Liver (tissue), 7 donors: ENCODE measurements at regions not wholly inside any gene's neighbourhood (a gene's known extent, or its start where the extent isn't known, plus 50 kb on each side); places are given as distances from the start of the nearest gene placed in this dataset.

Experiments used
- DNase-seq: peaks from one replicate; pipeline ENCODE4 v3.0.0-alpha.2; 2017; ENCODE audit warnings: low spot score
- H3K27ac ChIP-seq, 2 donors: one replicate each; pipeline ENCODE4 v1.7.0; 2013; ENCODE audit warnings: inconsistent platforms in 2 of 2, low read length in 2 of 2, control low read depth in 1 of 2, low read depth in 1 of 2, mild to moderate bottlenecking in 1 of 2
- H3K27me3 ChIP-seq, 4 donors: one replicate each; pipeline versions ENCODE4 v1.6.1 to v1.7.0; 2013; ENCODE audit warnings: low read length in 3 of 4, inconsistent platforms in 1 of 4, mild to moderate bottlenecking in 1 of 4, moderate library complexity in 1 of 4; ENCODE audit not compliant: control insufficient read depth in 4 of 4, insufficient read depth in 4 of 4
- H3K36me3 ChIP-seq, 4 donors: one replicate each; pipeline versions ENCODE4 v1.6.1 to v1.7.0; 2013; ENCODE audit warnings: low read length in 3 of 4, mild to moderate bottlenecking in 3 of 4, low read depth in 1 of 4, moderate library complexity in 1 of 4; ENCODE audit not compliant: control insufficient read depth in 4 of 4, insufficient read depth in 3 of 4
- H3K4me1 ChIP-seq, 4 donors: one replicate each; pipeline versions ENCODE4 v1.6.1 to v1.7.0; 2013; ENCODE audit warnings: low read length in 3 of 4, mild to moderate bottlenecking in 3 of 4, moderate library complexity in 1 of 4; ENCODE audit not compliant: control insufficient read depth in 4 of 4, insufficient read depth in 4 of 4
- H3K4me3 ChIP-seq, 3 donors: one replicate each; pipeline versions ENCODE4 v1.6.1 to v1.7.0; 2013; ENCODE audit warnings: low read length in 3 of 3, control low read depth in 1 of 3, low read depth in 1 of 3, mild to moderate bottlenecking in 1 of 3
- H3K9ac ChIP-seq, 2 donors: one replicate each; pipeline ENCODE4 v1.7.0; 2013; ENCODE audit warnings: low read length in 2 of 2, mild to moderate bottlenecking in 2 of 2, moderate library complexity in 2 of 2, control low read depth in 1 of 2, low read depth in 1 of 2
- H3K9me3 ChIP-seq, 4 donors: one replicate each; pipeline versions ENCODE4 v1.6.1 to v1.7.0; 2013; ENCODE audit warnings: low read length in 3 of 4; ENCODE audit not compliant: control insufficient read depth in 4 of 4
- EGR1 ChIP-seq, 2 donors: IDR thresholded peaks; 2 replicates each; pipeline ENCODE4 v1.6.1; 2016 to 2018; ENCODE audit warnings: antibody characterized with exemption in 2 of 2, low read depth in 2 of 2
- FOXA1 ChIP-seq: IDR thresholded peaks from 2 replicates; pipeline ENCODE4 v1.6.1; 2016; ENCODE audit warnings: antibody characterized with exemption
- FOXA2 ChIP-seq: IDR thresholded peaks from 2 replicates; pipeline ENCODE4 v1.6.1; 2016; ENCODE audit warnings: antibody characterized with exemption
- GABPA ChIP-seq, 2 donors: IDR thresholded peaks in 1 of 2; conservative IDR thresholded peaks in 1 of 2; 2 replicates each; pipeline ENCODE4 v1.6.1; 2016; ENCODE audit warnings: antibody characterized with exemption in 2 of 2, mild to moderate bottlenecking in 1 of 2, moderate library complexity in 1 of 2
- HNF4G ChIP-seq: IDR thresholded peaks from 2 replicates; pipeline ENCODE4 v1.6.1; 2016; ENCODE audit warnings: antibody characterized with exemption
- MAX ChIP-seq: IDR thresholded peaks from 2 replicates; pipeline ENCODE4 v1.6.1; 2016; ENCODE audit warnings: antibody characterized with exemption
- NR2F2 ChIP-seq: IDR thresholded peaks from 2 replicates; pipeline ENCODE4 v1.6.1; 2016; ENCODE audit warnings: antibody characterized with exemption
- RAD21 ChIP-seq, 2 donors: IDR thresholded peaks; 2 replicates each; pipeline ENCODE4 v1.6.1; 2016; ENCODE audit warnings: antibody characterized with exemption in 2 of 2, mild to moderate bottlenecking in 2 of 2
- RXRA ChIP-seq, 2 donors: IDR thresholded peaks; 2 replicates each; pipeline ENCODE4 v1.6.1; 2017 to 2018; ENCODE audit warnings: antibody characterized with exemption in 2 of 2, mild to moderate bottlenecking in 1 of 2
- TAF1 ChIP-seq: conservative IDR thresholded peaks from 2 replicates; pipeline ENCODE4 v1.6.1; 2016; ENCODE audit warnings: antibody characterized with exemption, mild to moderate bottlenecking
- WGBS: extraction: QIAGEN DNeasy Blood & Tissue Kit; methylation state at CpG from one replicate; pipeline ENCODE4 v1.1.7; 2013; 5-methylcytosine and 5-hydroxymethylcytosine counted together
- TF ChIP-seq, protein P1 (sequence below): IDR thresholded peaks from 2 replicates; pipeline ENCODE4 v1.6.1; 2016; ENCODE audit warnings: antibody characterized with exemption
- donor health status: healthy.
- donor health status: healthy.
- donor health status: healthy.
- donor health status: healthy.

DNA sequence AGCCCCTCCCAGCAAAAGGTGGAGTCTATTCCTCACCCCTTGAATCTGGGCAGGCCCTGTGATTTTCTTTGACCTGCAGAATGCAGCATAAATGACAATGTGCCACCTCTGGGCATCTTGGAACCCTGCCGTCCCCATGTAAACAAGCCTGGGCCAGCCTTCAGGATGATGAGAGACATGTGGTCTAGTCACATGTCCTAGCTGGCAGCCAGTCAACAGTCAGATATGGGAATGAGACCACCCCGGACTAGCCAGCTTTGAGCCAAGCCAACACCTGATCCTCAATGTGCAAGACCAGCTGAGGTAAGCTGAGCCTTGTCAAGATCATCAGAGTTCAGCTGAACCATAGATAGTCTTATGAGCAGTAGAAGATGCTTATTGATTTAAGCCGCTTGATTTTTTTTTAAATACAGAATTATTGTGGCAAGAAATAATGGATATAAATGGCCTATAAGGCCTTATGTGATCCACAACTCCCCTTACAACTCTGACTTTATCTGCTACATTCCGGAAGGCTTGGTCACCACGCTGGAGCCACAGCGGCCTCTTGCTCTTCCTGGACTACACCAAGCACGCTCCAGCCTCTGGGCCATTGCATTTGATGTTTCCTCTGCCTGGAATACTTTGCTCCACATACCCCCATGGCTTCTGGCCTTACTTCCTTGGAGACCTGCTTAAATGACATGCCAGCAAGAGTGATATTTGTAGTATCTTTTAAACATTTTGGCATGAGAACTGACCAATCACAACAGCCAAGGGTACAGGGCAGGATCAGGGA is 225.9 kb upstream of the SESN3 start (continued):
- TF ChIP-seq FOXA2 (no peak), FOXA1 (no peak), TAF1 (no peak), RAD21 (IDR thresholded peaks at IDR 0.05) (no peak), GABPA (IDR thresholded peaks at IDR 0.05 in 1 of 2, conservative IDR thresholded peaks at IDR 0.05 in 1 of 2) (no peak), NR2F2 (no peak)

DNA sequence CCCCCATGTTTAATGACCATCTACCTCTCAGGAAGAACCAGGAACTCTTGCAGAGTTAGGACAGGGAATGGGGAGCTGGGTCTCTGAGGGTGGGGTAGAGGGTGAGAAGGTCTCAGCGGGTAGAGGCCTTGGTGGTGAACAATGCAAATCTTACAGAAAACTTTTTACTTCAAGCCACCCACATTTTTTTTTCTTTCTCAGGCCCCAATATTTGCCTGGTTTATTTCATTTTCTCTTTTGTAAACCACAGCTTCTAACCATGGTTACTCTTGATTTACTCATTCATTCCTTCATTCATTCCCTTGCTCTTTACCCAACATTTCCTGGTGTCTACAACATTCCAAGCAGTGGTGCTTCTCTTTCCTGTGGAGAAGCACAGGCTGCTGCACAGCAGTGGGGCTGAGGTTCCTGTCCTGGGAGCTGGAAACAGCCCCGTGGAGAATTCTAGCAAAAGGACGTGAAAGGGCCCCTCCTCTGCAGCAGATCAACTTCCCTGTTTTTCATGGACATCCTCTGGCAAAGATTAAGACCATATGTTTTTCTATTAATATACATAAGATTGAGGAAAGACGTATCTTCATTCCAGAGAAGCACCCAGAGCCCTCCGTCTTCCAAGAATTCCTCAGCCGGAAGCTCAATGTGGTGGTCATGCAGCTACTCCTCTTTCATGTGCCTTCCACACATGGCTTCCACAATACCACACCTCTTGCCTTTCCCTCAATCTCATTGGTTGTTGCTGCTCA is 224.4 kb upstream of the SESN3 start:
- Histone ChIP-seq H3K27ac (no peak overlapping the region), H3K4me1 (no peaks in the 10 kb centered on the region), H3K9me3 (no peaks in the 10 kb centered on the region), H3K9ac (no peak overlapping the region), H3K36me3 (no peaks in the 10 kb centered on the region), H3K27me3 (no peaks in the 10 kb centered on the region), H3K4me3 (no peak overlapping the region)
- DNase-seq, result no peak
- WGBS, result 80% methylated on average over 6 of the region's 6 CpGs
- TF ChIP-seq HNF4G, result no peak

DNA sequence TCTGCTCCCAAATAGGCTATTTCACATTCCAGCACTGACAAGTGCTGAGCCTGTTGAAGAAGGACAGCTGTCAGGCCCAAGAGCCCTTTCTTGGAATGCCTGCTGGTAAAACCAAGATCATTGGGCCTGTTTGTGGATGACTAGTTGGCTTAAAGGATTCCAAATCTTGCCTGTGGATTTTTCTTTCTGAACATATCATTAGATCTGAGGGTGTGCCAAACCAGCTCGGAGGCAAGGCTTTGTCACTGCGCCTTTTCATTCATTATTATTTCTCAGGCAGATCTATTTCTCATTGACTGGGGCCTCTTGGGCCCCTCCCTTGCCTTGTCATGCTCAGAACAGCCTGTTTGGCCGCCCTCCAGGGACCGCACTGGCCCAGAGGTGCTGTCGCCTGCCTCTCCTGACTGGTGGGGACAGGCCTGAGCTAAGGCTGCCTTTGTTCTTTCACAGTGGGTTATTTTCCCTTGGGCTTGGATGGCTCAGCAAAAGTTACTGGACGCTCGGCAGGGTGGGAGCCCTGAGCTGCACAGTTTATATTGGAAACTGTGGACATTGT is 222.7 kb upstream of the SESN3 start:
- no peaks in the 10 kb centered on the region for H3K36me3 ChIP-seq
- DNase-seq, result peak; percentile 41
- TF ChIP-seq MAX (no peak), RXRA (IDR thresholded peaks at IDR 0.05) (no peak), HNF4G (no peak), EGR1 (IDR thresholded peaks at IDR 0.05; ENCODE audit: low read depth in 2 of 2) (no peak)
- TF ChIP-seq, protein P1, sequence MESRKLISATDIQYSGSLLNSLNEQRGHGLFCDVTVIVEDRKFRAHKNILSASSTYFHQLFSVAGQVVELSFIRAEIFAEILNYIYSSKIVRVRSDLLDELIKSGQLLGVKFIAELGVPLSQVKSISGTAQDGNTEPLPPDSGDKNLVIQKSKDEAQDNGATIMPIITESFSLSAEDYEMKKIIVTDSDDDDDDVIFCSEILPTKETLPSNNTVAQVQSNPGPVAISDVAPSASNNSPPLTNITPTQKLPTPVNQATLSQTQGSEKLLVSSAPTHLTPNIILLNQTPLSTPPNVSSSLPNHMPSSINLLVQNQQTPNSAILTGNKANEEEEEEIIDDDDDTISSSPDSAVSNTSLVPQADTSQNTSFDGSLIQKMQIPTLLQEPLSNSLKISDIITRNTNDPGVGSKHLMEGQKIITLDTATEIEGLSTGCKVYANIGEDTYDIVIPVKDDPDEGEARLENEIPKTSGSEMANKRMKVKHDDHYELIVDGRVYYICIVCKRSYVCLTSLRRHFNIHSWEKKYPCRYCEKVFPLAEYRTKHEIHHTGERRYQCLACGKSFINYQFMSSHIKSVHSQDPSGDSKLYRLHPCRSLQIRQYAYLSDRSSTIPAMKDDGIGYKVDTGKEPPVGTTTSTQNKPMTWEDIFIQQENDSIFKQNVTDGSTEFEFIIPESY, result no peak
- no peak overlapping the region for H3K4me3 ChIP-seq
- no peaks in the 10 kb centered on the region for H3K4me1 ChIP-seq
- H3K27ac ChIP-seq, result no peak overlapping the region
- H3K27me3 ChIP-seq, result no peaks in the 10 kb centered on the region
- H3K9ac ChIP-seq, result no peak overlapping the region
- WGBS, result 90% methylated on average over 7 of the region's 7 CpGs
- no peaks in the 10 kb centered on the region for H3K9me3 ChIP-seq

DNA sequence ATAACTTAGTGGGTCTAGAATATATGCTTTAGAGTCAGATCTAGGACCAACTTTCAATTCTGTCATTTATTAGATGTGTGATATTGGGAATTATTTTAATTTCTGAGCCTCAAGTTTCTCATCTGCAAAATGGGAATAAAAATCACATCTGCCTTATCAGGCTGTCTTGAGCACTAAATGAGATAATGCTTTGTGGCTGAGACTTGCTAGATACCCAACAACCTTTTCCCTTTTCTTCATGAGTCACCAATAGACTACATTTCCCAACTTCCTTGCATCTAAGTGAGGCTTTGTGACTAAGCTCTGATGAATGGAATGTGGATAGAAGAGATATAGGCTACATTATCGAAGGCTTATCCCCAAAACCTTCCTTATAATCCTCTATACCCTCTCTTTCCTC is 220.7 kb upstream of the SESN3 start:
- Histone ChIP-seq H3K27ac (peak overlapping the region; percentile 56 to 64), H3K27me3 (no peaks in the 10 kb centered on the region), H3K4me1 (no peaks in the 10 kb centered on the region), H3K4me3 (no peak overlapping the region), H3K9me3 (no peaks in the 10 kb centered on the region), H3K36me3 (no peaks in the 10 kb centered on the region), H3K9ac (no peak overlapping the region)
- no peak for DNase-seq
- TF ChIP-seq, protein P1, result no peak
- TF ChIP-seq RAD21 (IDR thresholded peaks at IDR 0.05), result no peak
- 92% methylated on average over 1 of the region's 1 CpG for WGBS
